ENCODE measurements at regions not wholly inside any gene's neighbourhood (a gene's known extent, or its start where the extent isn't known, plus 50 kb on each side); places are given as distances from the start of the nearest gene placed in this dataset.

DNA sequence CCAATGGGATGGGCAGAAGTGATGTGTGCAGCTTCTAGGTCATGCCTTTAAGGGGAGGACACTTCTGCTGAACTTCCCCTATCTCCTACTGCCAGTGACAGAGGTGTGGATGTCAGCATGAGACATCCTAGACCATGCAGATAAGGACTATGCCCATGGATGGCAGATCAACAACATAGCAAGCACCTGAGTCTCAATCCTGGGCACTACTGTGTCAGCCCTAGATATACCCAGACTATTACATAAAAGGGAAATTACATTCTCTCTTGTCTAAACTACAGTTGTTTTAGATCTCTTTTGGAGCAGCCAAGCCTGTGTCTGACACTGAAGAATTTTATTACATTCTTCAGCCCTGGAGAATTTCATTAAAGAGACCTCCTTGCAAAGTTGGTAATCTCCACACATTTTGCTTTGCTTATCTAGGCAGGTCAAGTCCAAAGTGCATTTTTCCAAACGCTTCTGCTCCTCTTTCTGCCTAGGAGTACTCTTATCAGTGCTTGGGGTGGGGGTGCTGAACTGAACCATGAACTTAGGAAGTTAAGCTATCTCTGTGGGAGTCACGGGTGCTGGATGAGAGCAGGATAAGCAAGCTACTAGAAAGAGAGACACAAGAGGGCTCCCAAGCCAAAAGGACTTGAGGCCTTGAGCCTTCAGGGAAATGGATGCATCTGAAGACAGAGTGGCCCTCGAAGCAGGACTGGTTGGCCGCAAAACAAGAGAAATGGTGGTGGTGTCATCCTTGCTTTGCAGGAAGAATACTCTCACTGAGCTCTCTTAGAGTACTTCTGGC is 95.2 kb upstream of the SPRED2 start (continued):
- 0 out of 4 replicates have a peak, but pooled peaks of 1 of the 2 experiments have one; percentile 19 for TF ChIP-seq KLF16 (CRISPR knock-in tag; IDR thresholded peaks at IDR 0.05)
- TF ChIP-seq TBP (CRISPR knock-in tag; IDR thresholded peaks at IDR 0.05): no peak
- TF ChIP-seq, protein P1, sequence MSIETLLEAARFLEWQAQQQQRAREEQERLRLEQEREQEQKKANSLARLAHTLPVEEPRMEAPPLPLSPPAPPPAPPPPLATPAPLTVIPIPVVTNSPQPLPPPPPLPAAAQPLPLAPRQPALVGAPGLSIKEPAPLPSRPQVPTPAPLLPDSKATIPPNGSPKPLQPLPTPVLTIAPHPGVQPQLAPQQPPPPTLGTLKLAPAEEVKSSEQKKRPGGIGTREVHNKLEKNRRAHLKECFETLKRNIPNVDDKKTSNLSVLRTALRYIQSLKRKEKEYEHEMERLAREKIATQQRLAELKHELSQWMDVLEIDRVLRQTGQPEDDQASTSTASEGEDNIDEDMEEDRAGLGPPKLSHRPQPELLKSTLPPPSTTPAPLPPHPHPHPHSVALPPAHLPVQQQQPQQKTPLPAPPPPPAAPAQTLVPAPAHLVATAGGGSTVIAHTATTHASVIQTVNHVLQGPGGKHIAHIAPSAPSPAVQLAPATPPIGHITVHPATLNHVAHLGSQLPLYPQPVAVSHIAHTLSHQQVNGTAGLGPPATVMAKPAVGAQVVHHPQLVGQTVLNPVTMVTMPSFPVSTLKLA (IDR thresholded peaks at IDR 0.05): no peak
- TF ChIP-seq YEATS2 (CRISPR knock-in tag; IDR thresholded peaks at IDR 0.05; ENCODE audit: borderline replicate concordance): peak; percentile 36; the same call in 1 of the 2 replicates
- peak; percentile 60; the same call in 1 of the 2 replicates for TF ChIP-seq BORCS8-MEF2B (CRISPR knock-in tag; IDR thresholded peaks at IDR 0.05)
- peak; percentile 72 for TF ChIP-seq ISL2 (CRISPR knock-in tag; IDR thresholded peaks at IDR 0.05)
- peak; percentile 85; the same call in 1 of the 2 replicates for TF ChIP-seq ZNF747 (CRISPR knock-in tag; IDR thresholded peaks at IDR 0.05; ENCODE audit: borderline replicate concordance)
- TF ChIP-seq, protein P2, sequence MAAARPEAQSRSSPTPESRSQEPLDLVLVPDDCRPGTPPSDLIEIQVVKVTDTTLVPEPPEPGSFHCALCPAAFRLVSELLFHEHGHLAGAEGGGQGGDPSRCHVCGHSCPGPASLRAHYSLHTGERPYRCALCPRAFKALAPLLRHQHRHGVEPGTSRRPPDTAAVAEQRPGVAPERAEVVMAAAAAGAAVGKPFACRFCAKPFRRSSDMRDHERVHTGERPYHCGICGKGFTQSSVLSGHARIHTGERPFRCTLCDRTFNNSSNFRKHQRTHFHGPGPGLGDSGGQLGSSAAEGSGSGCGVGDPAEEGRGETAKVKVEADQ (CRISPR knock-in tag; IDR thresholded peaks at IDR 0.05; ENCODE audit: borderline replicate concordance): 0 out of 2 replicates have a peak, but pooled peaks have one; percentile 39
- no peak for TF ChIP-seq HIVEP1 (CRISPR knock-in tag; IDR thresholded peaks at IDR 0.05)
- TF ChIP-seq, protein P3, sequence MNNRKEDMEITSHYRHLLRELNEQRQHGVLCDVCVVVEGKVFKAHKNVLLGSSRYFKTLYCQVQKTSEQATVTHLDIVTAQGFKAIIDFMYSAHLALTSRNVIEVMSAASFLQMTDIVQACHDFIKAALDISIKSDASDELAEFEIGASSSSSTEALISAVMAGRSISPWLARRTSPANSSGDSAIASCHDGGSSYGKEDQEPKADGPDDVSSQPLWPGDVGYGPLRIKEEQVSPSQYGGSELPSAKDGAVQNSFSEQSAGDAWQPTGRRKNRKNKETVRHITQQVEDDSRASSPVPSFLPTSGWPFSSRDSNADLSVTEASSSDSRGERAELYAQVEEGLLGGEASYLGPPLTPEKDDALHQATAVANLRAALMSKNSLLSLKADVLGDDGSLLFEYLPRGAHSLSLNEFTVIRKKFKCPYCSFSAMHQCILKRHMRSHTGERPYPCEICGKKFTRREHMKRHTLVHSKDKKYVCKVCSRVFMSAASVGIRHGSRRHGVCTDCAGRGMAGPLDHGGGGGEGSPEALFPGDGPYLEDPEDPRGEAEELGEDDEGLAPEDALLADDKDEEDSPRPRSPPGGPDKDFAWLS (CRISPR knock-in tag; IDR thresholded peaks at IDR 0.05; ENCODE audit: borderline replicate concordance): no peak
- TF ChIP-seq SIX1 (CRISPR knock-in tag; IDR thresholded peaks at IDR 0.05; ENCODE audit: borderline replicate concordance): peak; percentile 50; the same call in 1 of the 2 replicates
- TF ChIP-seq ZNF777 (CRISPR knock-in tag; IDR thresholded peaks at IDR 0.05): peak; percentile 52; the same call in 1 of the 2 replicates
- peak; percentile 45; the same call in 1 of the 2 replicates for TF ChIP-seq ZNF788 (CRISPR knock-in tag; IDR thresholded peaks at IDR 0.05; ENCODE audit: borderline replicate concordance)
- TF ChIP-seq SAP130 (CRISPR knock-in tag; IDR thresholded peaks at IDR 0.05; ENCODE audit: low read depth): peak; percentile 24; the same call in 1 of the 2 replicates
- peak; percentile 45; the same call in 1 of the 2 replicates for TF ChIP-seq SP4 (CRISPR knock-in tag; IDR thresholded peaks at IDR 0.05)
- TF ChIP-seq NR2F1 (CRISPR knock-in tag; IDR thresholded peaks at IDR 0.05): peak; percentile 20 to 55; a peak in 3 of 4 replicates
- TF ChIP-seq, protein P4, sequence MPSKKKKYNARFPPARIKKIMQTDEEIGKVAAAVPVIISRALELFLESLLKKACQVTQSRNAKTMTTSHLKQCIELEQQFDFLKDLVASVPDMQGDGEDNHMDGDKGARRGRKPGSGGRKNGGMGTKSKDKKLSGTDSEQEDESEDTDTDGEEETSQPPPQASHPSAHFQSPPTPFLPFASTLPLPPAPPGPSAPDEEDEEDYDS (CRISPR knock-in tag; IDR thresholded peaks at IDR 0.05): 0 out of 2 replicates have a peak, but pooled peaks have one; percentile 10
- TF ChIP-seq ZSCAN31 (CRISPR knock-in tag; IDR thresholded peaks at IDR 0.05; ENCODE audit: low read depth): peak; percentile 57; the same call in 1 of the 2 replicates
- TF ChIP-seq, protein P5, sequence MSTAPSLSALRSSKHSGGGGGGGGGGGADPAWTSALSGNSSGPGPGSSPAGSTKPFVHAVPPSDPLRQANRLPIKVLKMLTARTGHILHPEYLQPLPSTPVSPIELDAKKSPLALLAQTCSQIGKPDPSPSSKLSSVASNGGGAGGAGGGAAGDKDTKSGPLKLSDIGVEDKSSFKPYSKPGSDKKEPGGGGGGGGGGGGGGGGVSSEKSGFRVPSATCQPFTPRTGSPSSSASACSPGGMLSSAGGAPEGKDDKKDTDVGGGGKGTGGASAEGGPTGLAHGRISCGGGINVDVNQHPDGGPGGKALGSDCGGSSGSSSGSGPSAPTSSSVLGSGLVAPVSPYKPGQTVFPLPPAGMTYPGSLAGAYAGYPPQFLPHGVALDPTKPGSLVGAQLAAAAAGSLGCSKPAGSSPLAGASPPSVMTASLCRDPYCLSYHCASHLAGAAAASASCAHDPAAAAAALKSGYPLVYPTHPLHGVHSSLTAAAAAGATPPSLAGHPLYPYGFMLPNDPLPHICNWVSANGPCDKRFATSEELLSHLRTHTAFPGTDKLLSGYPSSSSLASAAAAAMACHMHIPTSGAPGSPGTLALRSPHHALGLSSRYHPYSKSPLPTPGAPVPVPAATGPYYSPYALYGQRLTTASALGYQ (CRISPR knock-in tag; IDR thresholded peaks at IDR 0.05): peak; percentile 36
- TF ChIP-seq ZNF441 (CRISPR knock-in tag; IDR thresholded peaks at IDR 0.05; ENCODE audit: borderline replicate concordance): no peak
- TF ChIP-seq RXRB (CRISPR knock-in tag; IDR thresholded peaks at IDR 0.05; ENCODE audit: borderline replicate concordance): peak; percentile 67; the same call in 1 of the 2 replicates
- TF ChIP-seq ZSCAN9 (CRISPR knock-in tag; IDR thresholded peaks at IDR 0.05; ENCODE audit: borderline replicate concordance): 0 out of 2 replicates have a peak, but pooled peaks have one; percentile 55
- TF ChIP-seq KMT2B (CRISPR knock-in tag; IDR thresholded peaks at IDR 0.05): peak; percentile 47; the same call in 1 of the 2 replicates
